ENCODE measurements at regions not wholly inside any gene's neighbourhood (a gene's known extent, or its start where the extent isn't known, plus 50 kb on each side); places are given as distances from the start of the nearest gene placed in this dataset.

DNA sequence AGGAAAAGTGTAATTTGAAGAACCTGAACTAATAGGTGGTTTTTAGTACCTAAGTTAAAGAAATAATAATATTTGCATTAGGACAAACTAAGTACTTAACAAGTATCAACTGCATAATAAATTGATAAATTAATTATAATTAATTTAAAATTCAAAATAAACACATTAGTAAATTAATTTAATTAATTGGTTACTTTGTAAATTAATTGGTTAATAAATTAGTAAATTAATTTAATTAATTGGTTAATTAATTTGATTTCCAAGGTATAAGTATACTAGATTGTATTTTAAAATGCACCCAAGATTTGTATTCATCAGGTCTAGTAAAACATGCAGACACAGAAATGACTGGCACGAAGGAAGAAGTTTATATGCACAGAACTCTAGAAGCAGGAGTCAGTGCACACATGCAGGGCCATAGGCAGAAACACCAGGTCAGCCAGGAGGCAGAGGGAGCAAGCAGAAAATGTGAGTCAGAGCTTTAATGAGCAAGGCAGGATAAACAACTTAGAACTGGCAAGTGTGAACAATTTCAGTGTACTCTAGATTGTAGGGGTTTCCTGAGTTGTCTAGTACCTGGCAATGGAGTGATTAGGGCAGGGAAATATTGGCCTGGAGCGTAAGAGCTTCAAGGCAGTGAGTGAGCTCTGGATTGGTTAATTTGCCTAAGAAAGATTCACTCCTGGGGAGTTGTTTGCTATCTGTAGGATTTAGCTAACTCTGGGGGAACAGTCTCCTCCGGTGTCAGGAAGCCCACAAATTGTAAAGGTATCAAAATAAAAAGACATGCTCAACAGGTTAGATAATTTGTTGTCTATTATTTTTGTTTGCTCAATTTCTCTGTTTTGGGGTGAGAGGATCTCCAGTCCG is 665.7 kb downstream of the MRPL39 start:
- DNase-seq (ENCODE audit: low read depth in 4 of 4, low spot score in 3 of 4), result no peak

GRCh38 chr21:24939291-24939690 is 668.0 kb downstream of the MRPL39 start:
- no peak for DNase-seq (ENCODE audit: low read depth in 4 of 4, low spot score in 3 of 4)

DNA sequence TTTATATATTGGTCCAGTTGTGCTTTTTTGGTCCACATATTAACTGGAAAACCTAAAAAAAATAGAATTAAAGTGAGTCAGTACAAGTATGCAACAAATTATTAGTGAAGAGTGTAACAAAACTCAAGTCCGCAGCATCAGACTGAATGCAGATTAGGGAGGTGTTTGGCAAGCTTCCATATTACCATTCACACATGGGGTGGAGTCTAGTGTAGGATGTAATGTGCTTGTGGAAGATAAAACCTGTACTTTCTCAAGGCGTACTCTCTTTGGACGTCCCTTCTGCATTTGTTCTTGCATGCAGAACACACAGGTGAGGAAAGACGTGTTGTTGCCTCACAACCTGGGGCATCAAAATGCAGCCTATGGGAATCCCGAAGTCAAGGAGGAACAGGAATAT is 668.7 kb downstream of the MRPL39 start:
- DNase-seq (ENCODE audit: low read depth in 4 of 4, low spot score in 3 of 4), result no peak

GRCh38 chr21:24935991-24936390 is 671.3 kb downstream of the MRPL39 start:
- DNase-seq (ENCODE audit: low read depth in 4 of 4, low spot score in 3 of 4), result no peak

DNA sequence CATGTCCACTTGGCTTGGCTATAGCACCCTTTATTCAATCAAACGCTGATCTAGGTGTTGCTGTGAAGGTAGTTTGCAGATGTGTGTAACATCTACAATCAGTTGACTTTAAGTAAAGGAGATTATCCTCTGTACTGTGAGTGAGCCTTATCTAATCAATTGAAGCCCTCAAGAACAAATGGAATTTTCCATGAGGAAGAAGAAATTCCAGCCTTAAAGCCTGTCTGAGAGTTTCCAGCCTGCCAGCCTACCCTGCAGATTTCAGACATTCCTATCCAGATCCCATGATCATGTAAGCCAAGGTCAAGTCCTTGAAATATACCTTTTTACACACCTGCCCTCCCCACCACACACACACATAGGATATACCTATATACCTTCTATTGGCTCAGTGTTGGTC is 696.7 kb downstream of the MRPL39 start:
- DNase-seq (ENCODE audit: low read depth in 4 of 4, low spot score in 3 of 4), result no peak

DNA sequence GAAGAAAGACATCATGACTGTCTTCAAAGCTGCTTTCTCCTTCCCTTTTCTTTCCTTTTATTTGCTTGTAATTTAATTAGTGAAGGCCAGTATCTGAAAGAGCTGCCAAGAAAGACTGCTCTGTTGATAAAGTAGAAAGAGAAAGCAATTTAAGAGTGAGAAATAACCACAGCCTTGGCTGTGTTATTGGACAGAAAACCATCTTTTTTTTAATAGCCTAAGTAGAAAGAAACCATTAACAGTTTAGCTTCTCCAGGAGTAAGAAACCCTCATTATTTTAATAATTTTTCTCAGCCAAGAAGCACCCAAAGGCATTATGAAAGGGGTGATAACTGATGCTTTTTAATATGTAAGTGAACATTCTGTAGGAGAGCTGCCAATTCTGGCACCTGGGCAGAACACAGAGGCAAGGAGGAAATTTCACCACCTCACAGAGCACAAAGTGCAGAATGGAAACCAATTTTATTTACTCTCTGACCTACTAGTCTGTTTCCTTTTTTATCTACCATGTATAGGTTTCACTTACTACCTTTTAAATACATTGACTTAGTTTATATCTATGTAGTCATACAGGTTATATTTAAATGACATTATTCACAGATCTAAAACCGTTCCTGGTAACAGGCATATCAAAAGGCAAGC is 703.2 kb downstream of the MRPL39 start:
- DNase-seq (ENCODE audit: low read depth in 4 of 4, low spot score in 3 of 4), result no peak

DNA sequence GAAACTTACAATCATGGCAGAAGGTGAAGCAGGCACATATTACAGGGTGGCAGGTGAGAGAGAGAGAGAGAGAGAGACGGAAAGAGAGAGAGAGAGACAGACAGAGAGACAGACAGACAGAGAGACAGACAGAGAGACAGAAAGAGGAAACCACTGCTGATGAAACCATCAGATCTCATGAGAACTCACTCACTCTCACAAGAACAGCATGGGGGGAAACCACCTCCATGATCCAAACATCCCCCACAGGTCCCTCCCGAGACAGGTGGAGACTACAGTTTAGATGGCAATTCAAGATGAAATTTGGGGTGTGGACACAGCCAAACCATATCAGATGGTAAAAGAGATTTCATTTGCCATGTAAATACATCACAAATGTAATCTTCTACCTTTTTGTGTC is 708.1 kb downstream of the MRPL39 start:
- no peak for DNase-seq (ENCODE audit: low read depth in 4 of 4, low spot score in 3 of 4)

DNA sequence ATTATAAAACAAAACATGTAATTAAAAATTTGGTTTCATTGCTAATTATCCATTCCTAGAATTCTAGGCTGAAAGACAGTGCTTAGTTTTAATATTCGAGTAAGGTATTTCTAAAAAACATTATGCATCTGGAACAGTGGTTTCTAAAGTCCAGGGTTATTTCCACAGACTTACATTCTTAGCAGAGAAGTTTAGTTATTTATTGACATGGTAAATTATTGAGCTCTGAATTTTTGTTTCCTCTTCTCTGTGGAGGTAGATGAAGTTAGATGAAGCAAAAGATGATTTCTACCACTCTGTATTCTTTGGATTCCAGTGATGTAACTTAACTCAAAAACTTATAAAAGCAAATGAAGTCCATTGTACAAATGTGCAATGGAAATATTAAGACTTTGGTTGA is 709.4 kb downstream of the MRPL39 start:
- no peak for DNase-seq (ENCODE audit: low read depth in 4 of 4, low spot score in 3 of 4)

- DNase-seq (ENCODE audit: low read depth in 4 of 4, low spot score in 3 of 4), result no peak
Observed at GRCh38 chr21:24896735-24897124, 710.6 kb downstream of the MRPL39 start.

GRCh38 chr21:24895885-24896734 is 711.2 kb downstream of the MRPL39 start:
- DNase-seq (ENCODE audit: low read depth in 4 of 4, low spot score in 3 of 4), result no peak

DNA sequence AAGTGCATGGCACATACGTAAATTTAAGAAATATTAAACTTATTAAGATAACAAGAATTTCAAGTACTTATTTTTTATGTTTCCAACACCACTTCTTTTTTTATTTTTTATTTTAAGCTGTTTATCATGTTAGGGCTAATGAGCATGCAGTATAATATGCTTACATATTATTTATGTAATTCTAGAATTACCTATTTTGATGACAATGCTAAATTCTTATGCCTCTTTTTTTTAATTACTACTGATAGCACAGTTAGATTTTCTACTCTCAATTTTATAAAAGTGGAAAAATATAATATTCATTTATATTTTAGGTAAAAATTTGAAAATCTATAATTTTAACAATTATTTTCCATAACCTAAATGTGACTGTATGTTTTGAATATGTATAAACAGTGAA is 713.0 kb downstream of the MRPL39 start:
- DNase-seq (ENCODE audit: low read depth in 4 of 4, low spot score in 3 of 4), result no peak

DNA sequence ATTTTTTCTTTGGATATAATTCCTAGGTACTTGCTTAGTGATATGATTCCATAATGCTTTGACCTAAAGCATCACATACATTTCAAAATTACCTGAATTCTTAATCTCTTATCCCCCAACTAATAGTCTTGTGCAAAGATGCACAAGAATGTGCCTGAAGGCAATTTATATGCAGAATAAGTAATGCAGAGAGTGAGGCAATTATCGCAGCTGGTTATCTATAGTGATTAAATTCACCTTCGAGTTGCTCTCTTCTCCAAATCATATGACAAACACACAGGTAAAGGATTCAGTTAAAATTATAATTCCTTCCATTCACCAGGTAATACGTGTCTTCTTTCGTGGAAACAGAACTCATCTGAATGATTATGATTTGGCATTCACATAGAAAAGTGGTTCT is 717.3 kb downstream of the MRPL39 start:
- DNase-seq (ENCODE audit: low read depth in 4 of 4, low spot score in 3 of 4), result no peak

DNA sequence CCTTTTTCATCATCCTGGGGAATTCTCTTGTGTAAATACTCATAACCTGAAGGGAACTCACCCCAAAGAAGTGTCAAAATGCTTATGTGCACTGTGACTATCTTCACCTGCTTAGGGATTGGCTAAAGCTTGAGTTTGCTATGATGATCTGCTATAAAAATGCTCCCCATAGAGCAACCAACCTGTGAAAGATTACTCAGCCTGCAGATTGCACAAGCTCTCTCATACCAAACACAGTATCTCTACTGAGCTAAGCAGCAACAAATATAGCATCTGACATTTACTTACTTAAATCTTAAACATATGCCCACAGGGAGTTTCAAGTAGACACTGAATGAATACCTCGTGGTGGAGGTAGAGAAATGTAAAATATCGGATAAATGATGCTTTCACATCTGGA is 725.8 kb downstream of the MRPL39 start:
- DNase-seq (ENCODE audit: low read depth in 4 of 4, low spot score in 3 of 4), result no peak

GRCh38 chr21:24870633-24871032 is 736.6 kb downstream of the MRPL39 start:
- DNase-seq (ENCODE audit: low read depth in 4 of 4, low spot score in 3 of 4), result no peak

- DNase-seq (ENCODE audit: low read depth in 4 of 4, low spot score in 3 of 4), result no peak
Observed at GRCh38 chr21:24869862-24870261, 737.4 kb downstream of the MRPL39 start.

GRCh38 chr21:24868117-24868516 is 739.2 kb downstream of the MRPL39 start:
- DNase-seq (ENCODE audit: low read depth in 4 of 4, low spot score in 3 of 4), result no peak

DNA sequence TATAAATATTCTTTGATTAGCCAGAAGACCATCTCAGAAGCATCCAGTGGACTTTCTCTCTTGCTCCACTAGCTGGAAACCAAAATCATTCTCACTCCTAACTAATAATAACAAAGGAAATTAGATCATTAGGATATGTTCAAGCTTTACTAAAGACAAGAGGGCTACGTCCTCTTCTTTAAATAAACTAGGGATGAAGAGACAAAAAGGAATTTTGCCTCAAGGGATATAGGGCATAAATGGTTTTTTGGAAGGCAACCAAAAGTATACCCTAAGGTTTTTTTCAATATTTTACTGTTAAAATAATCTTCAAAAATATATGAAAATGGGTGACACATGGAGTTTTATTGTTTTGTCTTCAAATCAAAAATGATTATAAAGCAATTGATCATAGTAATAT is 745.8 kb downstream of the MRPL39 start:
- DNase-seq (ENCODE audit: low read depth in 4 of 4, low spot score in 3 of 4), result no peak

DNA sequence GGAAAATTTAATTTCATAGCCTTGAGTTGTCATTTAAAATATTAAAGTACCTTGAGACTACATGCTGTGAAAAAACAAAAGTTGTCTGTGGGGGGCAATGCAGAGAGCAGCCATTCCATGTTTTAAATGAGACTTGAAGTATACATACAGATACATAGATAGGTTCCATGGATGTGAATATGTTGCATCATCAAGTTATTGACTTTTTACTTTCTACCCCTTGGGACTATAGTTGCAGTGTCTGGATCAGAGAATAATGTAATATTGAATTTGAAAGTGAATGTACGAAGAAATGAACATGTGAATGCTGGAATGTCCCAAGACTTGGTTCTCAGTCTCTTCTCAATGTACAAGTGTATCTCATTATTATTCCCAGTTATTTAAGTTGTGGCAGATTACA is 751.0 kb downstream of the MRPL39 start:
- DNase-seq (ENCODE audit: low read depth in 4 of 4, low spot score in 3 of 4), result no peak

GRCh38 chr21:24852610-24853195 is 754.6 kb downstream of the MRPL39 start:
- no peak for DNase-seq (ENCODE audit: low read depth in 4 of 4, low spot score in 3 of 4)

GRCh38 chr21:24850121-24850520 is 757.2 kb downstream of the MRPL39 start:
- no peak for DNase-seq (ENCODE audit: low read depth in 4 of 4, low spot score in 3 of 4)

GRCh38 chr21:24844671-24845070 is 762.6 kb downstream of the MRPL39 start:
- no peak for DNase-seq (ENCODE audit: low read depth in 4 of 4, low spot score in 3 of 4)
